ENCODE measurements at regions not wholly inside any gene's neighbourhood (a gene's known extent, or its start where the extent isn't known, plus 50 kb on each side); places are given as distances from the start of the nearest gene placed in this dataset.

DNA sequence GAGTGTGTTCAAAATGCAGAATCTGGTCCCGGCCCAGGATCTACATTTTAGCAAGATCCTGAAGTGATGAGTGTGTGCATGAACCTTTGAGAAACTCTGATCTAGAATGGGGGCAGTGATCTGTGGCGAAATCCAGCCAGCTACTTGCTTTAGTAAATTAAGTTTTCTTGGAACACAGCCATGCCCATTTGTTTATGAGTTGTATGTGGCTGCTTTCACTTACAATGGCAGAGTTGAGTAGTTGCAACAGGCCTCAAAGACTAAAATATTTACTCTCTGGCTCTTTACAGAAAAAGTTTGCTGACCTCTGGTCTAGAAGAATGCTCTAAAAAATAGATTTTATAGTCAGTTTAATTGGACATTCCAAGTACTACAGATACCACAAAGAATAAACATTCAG lies 588.3 kb downstream of the BNC2 start:
- H3K4me1 ChIP-seq, result peaks cover 0 to 8% (median 0%) of the 10 kb centered on the region in 3 donors
- TF ChIP-seq, protein P1, sequence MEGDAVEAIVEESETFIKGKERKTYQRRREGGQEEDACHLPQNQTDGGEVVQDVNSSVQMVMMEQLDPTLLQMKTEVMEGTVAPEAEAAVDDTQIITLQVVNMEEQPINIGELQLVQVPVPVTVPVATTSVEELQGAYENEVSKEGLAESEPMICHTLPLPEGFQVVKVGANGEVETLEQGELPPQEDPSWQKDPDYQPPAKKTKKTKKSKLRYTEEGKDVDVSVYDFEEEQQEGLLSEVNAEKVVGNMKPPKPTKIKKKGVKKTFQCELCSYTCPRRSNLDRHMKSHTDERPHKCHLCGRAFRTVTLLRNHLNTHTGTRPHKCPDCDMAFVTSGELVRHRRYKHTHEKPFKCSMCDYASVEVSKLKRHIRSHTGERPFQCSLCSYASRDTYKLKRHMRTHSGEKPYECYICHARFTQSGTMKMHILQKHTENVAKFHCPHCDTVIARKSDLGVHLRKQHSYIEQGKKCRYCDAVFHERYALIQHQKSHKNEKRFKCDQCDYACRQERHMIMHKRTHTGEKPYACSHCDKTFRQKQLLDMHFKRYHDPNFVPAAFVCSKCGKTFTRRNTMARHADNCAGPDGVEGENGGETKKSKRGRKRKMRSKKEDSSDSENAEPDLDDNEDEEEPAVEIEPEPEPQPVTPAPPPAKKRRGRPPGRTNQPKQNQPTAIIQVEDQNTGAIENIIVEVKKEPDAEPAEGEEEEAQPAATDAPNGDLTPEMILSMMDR (IDR thresholded peaks at IDR 0.05), result no peak
- TF ChIP-seq POLR2A (IDR thresholded peaks at IDR 0.05), result no peak
- WGBS, 2 donors, result 14 to 50% methylated on average over 1 to 2 of the region's 2 CpGs
- no peak for DNase-seq
- intact Hi-C loops (cut with DNase I), result no loop called here
- H3K36me3 ChIP-seq, result no peaks in the 10 kb centered on the region
- no peaks in the 10 kb centered on the region for H3K27me3 ChIP-seq
- no peak overlapping the region for H3K27ac ChIP-seq
- no peak overlapping the region for H3K4me3 ChIP-seq
- H3K9me3 ChIP-seq, result no peaks in the 10 kb centered on the region

DNA sequence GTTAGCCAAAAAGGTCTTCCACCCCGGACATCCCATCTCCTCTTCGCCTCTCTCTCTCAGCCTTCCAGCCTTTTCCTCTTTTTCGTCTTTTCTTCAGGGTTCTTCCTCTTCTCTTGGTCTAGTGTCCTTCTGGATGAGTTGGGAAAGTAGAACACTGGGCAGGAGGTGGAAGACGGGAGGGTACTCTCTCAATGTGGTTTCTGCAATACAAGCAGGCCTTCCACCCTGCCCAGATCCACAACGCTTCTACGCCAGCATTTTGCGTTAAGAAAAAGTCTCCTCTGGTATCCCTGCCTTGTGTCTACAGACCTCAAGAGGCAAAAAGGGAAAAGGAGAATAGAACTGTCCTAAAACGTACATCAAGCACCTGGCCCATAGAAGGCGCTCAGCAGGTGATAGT lies 587.8 kb downstream of the BNC2 start:
- no peaks in the 10 kb centered on the region for H3K27me3 ChIP-seq
- H3K9me3 ChIP-seq, result no peaks in the 10 kb centered on the region
- intact Hi-C loops (cut with DNase I), result no loop called here
- H3K4me1 ChIP-seq, result peaks cover 0 to 8% (median 0%) of the 10 kb centered on the region in 3 donors
- no peak for DNase-seq
- TF ChIP-seq, protein P1 (IDR thresholded peaks at IDR 0.05), result no peak
- TF ChIP-seq POLR2A (IDR thresholded peaks at IDR 0.05), result no peak
- H3K36me3 ChIP-seq, result no peaks in the 10 kb centered on the region
- 81 to 86% methylated on average over 8 to 9 of the region's 9 CpGs for WGBS, 2 donors
- H3K27ac ChIP-seq, result no peak overlapping the region
- no peak overlapping the region for H3K4me3 ChIP-seq

DNA sequence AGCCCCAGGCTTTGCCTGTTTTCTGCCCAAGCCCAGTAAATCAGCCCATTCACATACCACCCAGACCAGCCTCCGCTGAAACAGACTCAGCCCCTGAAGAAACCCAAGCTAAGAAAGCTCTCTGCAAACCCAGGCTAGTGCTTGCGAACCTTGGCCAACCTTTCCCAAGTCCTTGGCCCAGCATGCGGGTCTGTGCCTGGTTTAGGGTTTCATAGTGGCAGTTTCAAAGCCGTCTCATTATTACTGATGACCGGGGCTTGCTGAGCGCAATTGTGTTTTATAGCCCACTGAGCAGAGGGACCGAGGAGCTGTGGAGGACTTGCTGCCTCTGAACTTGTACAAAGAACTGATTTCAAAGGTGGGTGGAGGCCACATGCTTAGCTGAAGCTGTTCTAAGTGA lies 584.3 kb downstream of the BNC2 start:
- WGBS, 2 donors, result 84% methylated on average over 5 of the region's 7 CpGs; no CpG with 5 or more reads in 1 of the 2 donors
- intact Hi-C loops (cut with DNase I), result no loop called here

DNA sequence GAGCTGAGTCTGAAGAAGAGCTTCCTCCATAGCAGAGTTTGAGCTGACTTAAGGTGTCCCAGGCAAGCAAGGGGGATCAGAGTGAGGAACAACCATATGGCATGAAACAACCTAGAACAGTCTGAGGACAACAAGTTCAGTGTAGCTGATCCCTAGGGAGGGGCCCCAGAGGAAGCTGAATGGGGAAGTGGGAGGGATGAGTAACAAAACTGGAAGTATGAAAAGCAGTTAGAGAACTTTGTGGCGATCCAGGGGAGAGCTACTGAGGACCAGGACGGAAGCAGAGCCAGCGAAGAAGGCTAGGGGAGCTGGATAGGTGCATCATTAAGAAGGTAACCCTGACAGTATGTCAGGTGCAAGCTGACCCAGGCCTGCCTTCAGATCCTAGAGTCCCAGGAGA lies 580.8 kb downstream of the BNC2 start:
- Histone ChIP-seq H3K9me3 (no peaks in the 10 kb centered on the region), H3K27me3 (peaks cover 0 to 5% (median 0%) of the 10 kb centered on the region in 4 donors), H3K27ac (no peak overlapping the region), H3K4me3 (no peak overlapping the region), H3K4me1 (peaks cover 0 to 3% (median 0%) of the 10 kb centered on the region in 3 donors), H3K36me3 (no peaks in the 10 kb centered on the region)
- DNase-seq, result no peak
- no peak for TF ChIP-seq POLR2A (IDR thresholded peaks at IDR 0.05)
- TF ChIP-seq, protein P1 (IDR thresholded peaks at IDR 0.05), result no peak
- WGBS, 2 donors, result 68 to 81% methylated on average over 3 of the region's 3 CpGs
- intact Hi-C loops (cut with DNase I), result no loop called here

More for the DNA sequence above, 584.3 kb downstream of the BNC2 start:
- Histone ChIP-seq H3K36me3 (no peaks in the 10 kb centered on the region), H3K4me1 (peaks cover 0 to 8% (median 0%) of the 10 kb centered on the region in 3 donors), H3K27me3 (no peaks in the 10 kb centered on the region), H3K9me3 (no peaks in the 10 kb centered on the region), H3K4me3 (no peak overlapping the region), H3K27ac (no peak overlapping the region)
- TF ChIP-seq POLR2A (IDR thresholded peaks at IDR 0.05), result no peak
- TF ChIP-seq, protein P1 (IDR thresholded peaks at IDR 0.05), result no peak
- DNase-seq, result no peak

DNA sequence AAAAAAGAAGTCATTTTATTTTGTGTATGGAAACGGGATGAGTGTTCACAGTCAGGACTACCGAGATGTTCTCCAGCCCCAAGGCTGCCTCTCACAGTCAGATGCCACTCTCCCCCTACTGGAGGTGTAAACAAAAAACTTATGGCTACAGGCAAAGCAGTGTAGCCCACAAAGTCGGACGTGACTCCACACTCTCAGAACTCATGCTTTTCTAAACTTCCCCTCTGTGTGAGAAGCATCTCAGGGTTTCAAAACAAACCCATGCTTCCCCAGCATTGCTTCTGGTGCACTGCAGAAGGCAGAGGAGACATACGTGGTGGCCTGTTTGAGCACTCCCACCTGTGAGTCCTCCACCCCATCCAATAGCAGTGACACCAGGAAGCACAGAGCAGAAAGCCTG lies 580.3 kb downstream of the BNC2 start:
- H3K4me1 ChIP-seq, result peaks cover 0 to 6% (median 0%) of the 10 kb centered on the region in 3 donors
- TF ChIP-seq, protein P1 (IDR thresholded peaks at IDR 0.05), result no peak
- TF ChIP-seq POLR2A (IDR thresholded peaks at IDR 0.05), result no peak
- intact Hi-C loops (cut with DNase I), result no loop called here
- 76% methylated on average over 5 of the region's 5 CpGs for WGBS, 2 donors
- H3K9me3 ChIP-seq, result no peaks in the 10 kb centered on the region
- no peak overlapping the region for H3K4me3 ChIP-seq
- no peak for DNase-seq
- no peak overlapping the region for H3K27ac ChIP-seq
- no peaks in the 10 kb centered on the region for H3K36me3 ChIP-seq
- H3K27me3 ChIP-seq, result peaks cover 0 to 5% (median 0%) of the 10 kb centered on the region in 4 donors

All from esophagus squamous epithelium (tissue), 5 donors.